ENCODE measurements at regions not wholly inside any gene's neighbourhood (a gene's known extent, or its start where the extent isn't known, plus 50 kb on each side); places are given as distances from the start of the nearest gene placed in this dataset.

DNA sequence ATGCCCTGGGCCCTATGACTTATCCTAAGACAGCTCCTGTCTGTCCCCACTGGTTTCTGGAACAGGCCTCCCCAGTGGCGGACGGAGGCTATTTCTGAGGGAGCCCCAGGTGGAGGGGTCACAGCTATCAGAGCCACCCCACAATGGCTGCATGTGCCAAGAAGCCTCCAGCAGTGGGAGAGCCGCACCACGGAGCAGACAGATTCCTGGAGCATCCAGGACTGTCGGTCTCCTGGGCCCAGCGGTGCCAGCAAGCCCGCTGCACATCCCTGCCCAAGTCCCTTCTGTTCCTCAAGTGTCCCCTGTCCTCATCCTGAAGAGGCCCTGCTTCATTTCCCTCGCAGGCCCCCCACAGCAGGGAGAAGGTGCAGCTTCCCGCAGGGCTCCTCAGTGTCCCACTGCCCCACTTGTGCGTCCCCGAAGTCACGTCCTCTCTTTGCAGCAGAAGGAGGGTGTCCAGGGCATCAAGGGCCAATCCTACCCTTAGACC lies 193.0 kb upstream of the SHH start:
- no peak for DNase-seq (ENCODE audit: low read depth in 1 of 2, low spot score in 1 of 2)
- Histone ChIP-seq H3K27ac (replicated peaks) (no peak overlapping the region), H3K27me3 (ENCODE audit: insufficient read depth, poor library complexity, severe bottlenecking) (no peaks in the 10 kb centered on the region), H3K4me3 (replicated peaks; ENCODE audit: insufficient read depth, low read length) (no peak overlapping the region)
- TF ChIP-seq, protein P1, sequence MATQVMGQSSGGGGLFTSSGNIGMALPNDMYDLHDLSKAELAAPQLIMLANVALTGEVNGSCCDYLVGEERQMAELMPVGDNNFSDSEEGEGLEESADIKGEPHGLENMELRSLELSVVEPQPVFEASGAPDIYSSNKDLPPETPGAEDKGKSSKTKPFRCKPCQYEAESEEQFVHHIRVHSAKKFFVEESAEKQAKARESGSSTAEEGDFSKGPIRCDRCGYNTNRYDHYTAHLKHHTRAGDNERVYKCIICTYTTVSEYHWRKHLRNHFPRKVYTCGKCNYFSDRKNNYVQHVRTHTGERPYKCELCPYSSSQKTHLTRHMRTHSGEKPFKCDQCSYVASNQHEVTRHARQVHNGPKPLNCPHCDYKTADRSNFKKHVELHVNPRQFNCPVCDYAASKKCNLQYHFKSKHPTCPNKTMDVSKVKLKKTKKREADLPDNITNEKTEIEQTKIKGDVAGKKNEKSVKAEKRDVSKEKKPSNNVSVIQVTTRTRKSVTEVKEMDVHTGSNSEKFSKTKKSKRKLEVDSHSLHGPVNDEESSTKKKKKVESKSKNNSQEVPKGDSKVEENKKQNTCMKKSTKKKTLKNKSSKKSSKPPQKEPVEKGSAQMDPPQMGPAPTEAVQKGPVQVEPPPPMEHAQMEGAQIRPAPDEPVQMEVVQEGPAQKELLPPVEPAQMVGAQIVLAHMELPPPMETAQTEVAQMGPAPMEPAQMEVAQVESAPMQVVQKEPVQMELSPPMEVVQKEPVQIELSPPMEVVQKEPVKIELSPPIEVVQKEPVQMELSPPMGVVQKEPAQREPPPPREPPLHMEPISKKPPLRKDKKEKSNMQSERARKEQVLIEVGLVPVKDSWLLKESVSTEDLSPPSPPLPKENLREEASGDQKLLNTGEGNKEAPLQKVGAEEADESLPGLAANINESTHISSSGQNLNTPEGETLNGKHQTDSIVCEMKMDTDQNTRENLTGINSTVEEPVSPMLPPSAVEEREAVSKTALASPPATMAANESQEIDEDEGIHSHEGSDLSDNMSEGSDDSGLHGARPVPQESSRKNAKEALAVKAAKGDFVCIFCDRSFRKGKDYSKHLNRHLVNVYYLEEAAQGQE (IDR thresholded peaks at IDR 0.05; ENCODE audit: insufficient replicate concordance, low read depth) = no peak
- TF ChIP-seq POLR2AphosphoS5 (IDR thresholded peaks at IDR 0.05; ENCODE audit: low read depth) (no peak), SPI1 (IDR thresholded peaks at IDR 0.05; ENCODE audit: borderline replicate concordance, low read depth) (no peak), GABPA (IDR thresholded peaks at IDR 0.05; ENCODE audit: low read depth) (no peak)
- TF ChIP-seq, protein P2, sequence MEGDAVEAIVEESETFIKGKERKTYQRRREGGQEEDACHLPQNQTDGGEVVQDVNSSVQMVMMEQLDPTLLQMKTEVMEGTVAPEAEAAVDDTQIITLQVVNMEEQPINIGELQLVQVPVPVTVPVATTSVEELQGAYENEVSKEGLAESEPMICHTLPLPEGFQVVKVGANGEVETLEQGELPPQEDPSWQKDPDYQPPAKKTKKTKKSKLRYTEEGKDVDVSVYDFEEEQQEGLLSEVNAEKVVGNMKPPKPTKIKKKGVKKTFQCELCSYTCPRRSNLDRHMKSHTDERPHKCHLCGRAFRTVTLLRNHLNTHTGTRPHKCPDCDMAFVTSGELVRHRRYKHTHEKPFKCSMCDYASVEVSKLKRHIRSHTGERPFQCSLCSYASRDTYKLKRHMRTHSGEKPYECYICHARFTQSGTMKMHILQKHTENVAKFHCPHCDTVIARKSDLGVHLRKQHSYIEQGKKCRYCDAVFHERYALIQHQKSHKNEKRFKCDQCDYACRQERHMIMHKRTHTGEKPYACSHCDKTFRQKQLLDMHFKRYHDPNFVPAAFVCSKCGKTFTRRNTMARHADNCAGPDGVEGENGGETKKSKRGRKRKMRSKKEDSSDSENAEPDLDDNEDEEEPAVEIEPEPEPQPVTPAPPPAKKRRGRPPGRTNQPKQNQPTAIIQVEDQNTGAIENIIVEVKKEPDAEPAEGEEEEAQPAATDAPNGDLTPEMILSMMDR (IDR thresholded peaks at IDR 0.05; ENCODE audit: insufficient read depth, low read length) = no peak

DNA sequence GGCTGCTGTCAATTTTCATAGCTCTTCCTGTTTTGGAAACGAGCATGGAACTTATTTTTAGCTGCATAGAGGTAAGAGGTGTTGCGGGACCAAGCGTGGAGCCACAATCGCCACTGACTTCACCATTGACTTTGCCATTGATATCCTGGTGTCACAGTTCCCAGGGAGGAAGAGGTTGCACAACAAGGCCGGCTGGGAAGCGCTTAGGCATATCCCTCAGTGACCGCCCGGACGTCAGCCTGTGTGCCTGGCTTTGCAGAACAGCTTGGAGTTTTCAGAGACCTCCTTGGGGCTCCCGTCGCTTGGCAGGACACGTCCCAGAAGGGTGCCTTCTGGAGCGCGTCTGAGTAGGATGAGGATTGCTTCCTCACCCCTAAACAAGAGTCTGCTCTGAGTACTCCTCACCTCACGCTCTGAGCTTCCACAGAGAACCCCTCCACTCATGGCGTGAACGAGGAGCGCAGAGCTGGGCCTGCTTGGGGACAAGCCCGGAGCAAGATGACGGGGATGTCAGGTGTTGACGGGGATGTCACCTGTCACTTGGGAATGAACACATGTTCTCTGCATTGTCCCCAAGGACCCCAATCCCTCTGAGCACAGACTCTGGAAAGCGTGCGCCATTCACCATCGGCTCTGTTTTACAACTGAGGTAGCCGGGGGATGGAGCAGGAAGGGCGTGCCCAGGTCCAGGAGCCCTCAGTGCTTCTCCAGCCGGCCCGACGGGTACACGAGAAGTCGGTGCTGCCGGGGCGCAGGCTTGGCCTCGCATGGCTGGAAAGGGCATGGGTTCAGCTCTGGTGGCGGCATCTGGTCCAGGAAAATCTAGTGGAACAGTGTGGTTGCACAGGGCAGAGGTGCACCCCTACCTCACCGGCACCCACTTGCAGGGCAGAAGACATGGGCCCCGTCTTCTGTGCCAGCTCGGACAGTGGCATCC lies 192.3 kb upstream of the SHH start:
- TF ChIP-seq, protein P1 (IDR thresholded peaks at IDR 0.05; ENCODE audit: insufficient replicate concordance, low read depth) = no peak
- H3K4me3 ChIP-seq (replicated peaks; ENCODE audit: insufficient read depth, low read length) = no peak overlapping the region
- DNase-seq (ENCODE audit: low read depth in 1 of 2, low spot score in 1 of 2) = no peak
- H3K27ac ChIP-seq (replicated peaks) = no peak overlapping the region
- no peaks in the 10 kb centered on the region for H3K27me3 ChIP-seq (ENCODE audit: insufficient read depth, poor library complexity, severe bottlenecking)

DNA sequence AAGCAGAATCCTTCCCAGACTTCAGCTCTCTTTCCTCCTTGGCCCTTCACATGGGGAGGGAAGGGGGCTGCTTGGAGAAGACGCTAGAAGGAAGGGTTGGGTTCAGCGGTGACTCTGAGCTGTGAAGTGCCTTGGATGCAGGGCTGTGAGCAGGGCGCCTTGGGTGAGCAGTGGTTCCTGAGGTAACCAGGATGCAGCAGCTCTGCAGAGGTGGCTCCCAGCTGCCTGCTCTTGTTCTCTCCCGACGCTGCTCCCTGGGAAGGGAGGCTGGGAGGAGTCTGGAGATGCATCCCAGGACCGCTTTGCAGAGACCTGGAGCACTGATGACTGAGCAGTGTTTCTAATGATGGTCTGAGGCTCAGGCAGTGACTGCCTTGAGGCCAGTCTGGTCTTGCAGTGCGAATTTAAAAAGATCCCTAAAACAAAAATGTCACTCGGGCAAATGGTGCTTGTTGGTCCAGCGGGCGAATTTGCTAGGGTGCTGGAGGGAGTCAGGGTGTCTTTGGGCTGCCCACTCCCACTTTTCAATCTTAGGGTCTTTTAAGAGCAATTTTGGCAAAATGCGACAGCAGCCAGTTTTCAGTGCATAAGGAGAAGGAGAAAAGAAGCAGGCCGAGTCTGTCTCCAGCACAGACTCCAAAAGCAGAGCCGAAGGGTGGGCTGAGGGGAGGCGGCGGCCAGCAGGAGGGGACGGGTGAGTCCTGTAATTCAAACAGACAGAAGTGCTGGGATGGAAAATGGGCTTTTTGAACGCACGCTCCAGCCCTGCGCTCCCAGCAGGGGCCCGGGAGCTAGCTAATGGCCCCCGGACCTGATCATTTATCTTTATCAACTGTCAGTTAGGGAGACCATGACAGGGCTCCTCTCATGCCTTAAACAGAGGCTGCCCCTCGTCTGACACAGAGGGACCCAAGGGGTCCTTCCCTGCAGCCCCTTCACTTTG lies 191.2 kb upstream of the SHH start:
- H3K27me3 ChIP-seq (ENCODE audit: insufficient read depth, poor library complexity, severe bottlenecking) = no peaks in the 10 kb centered on the region
- H3K4me3 ChIP-seq (replicated peaks; ENCODE audit: insufficient read depth, low read length) = no peak overlapping the region
- TF ChIP-seq, protein P1 (IDR thresholded peaks at IDR 0.05; ENCODE audit: insufficient replicate concordance, low read depth) = no peak
- TF ChIP-seq SPI1 (IDR thresholded peaks at IDR 0.05; ENCODE audit: borderline replicate concordance, low read depth) (no peak), GABPA (IDR thresholded peaks at IDR 0.05; ENCODE audit: low read depth) (no peak), POLR2AphosphoS5 (IDR thresholded peaks at IDR 0.05; ENCODE audit: low read depth) (no peak)
- H3K27ac ChIP-seq (replicated peaks) = no peak overlapping the region
- DNase-seq (ENCODE audit: low read depth in 1 of 2, low spot score in 1 of 2) = no peak
